ENCODE measurements at regions not wholly inside any gene's neighbourhood (a gene's known extent, or its start where the extent isn't known, plus 50 kb on each side); places are given as distances from the start of the nearest gene placed in this dataset.

GRCh38 chr3:182349951-182350517, 443.3 kb upstream of the ATP11B start:
- intact Hi-C loops (cut with DNase I) = no loop called here
- DNase-seq = no peak
- ATAC-seq = no peak

- intact Hi-C loops (cut with DNase I) = no loop called here
- no peak for DNase-seq
- no peak for ATAC-seq
Observed at GRCh38 chr3:182357928-182358327, 435.4 kb upstream of the ATP11B start.

- intact Hi-C loops (cut with DNase I) = no loop called here
Observed at GRCh38 chr3:182364323-182364722, 429.0 kb upstream of the ATP11B start.

GRCh38 chr3:182364723-182365650, 428.3 kb upstream of the ATP11B start:
- intact Hi-C loops (cut with DNase I) = no loop called here
- ATAC-seq (peak in 1 of 2 donors; percentile 27), DNase-seq (peak; percentile 23)

More at GRCh38 chr3:182364323-182364722, 429.0 kb upstream of the ATP11B start:
- ATAC-seq (no peak), DNase-seq (no peak)

GRCh38 chr3:182366746-182367145, 426.6 kb upstream of the ATP11B start:
- ATAC-seq (no peak), DNase-seq (no peak)
- intact Hi-C loops (cut with DNase I) = no loop called here

- no peak for ATAC-seq
- no peak for DNase-seq
- intact Hi-C loops (cut with DNase I) = no loop called here
Observed at GRCh38 chr3:182369861-182370260, 423.4 kb upstream of the ATP11B start.

GRCh38 chr3:182370949-182371348, 422.4 kb upstream of the ATP11B start:
- ATAC-seq (no peak), DNase-seq (no peak)
- intact Hi-C loops (cut with DNase I) = no loop called here

- ATAC-seq (no peak), DNase-seq (no peak)
- intact Hi-C loops (cut with DNase I) = no loop called here
Observed at GRCh38 chr3:182375916-182376315, 417.4 kb upstream of the ATP11B start.

- DNase-seq (no peak), ATAC-seq (no peak)
- intact Hi-C loops (cut with DNase I) = no loop called here
Observed at GRCh38 chr3:182382112-182382857, 411.0 kb upstream of the ATP11B start.

- no peak for ATAC-seq
- intact Hi-C loops (cut with DNase I) = no loop called here
- no peak for DNase-seq
Observed at GRCh38 chr3:182384221-182384620, 409.1 kb upstream of the ATP11B start.

GRCh38 chr3:182385356-182385755, 407.9 kb upstream of the ATP11B start:
- ATAC-seq = no peak
- intact Hi-C loops (cut with DNase I) = no loop called here

GRCh38 chr3:182388506-182388905, 404.8 kb upstream of the ATP11B start:
- intact Hi-C loops (cut with DNase I) = no loop called here
- no peak for ATAC-seq

More at GRCh38 chr3:182385356-182385755, 407.9 kb upstream of the ATP11B start:
- DNase-seq = no peak

GRCh38 chr3:182389071-182389815, 404.1 kb upstream of the ATP11B start:
- intact Hi-C loops (cut with DNase I) = no loop called here
- no peak for DNase-seq
- no peak for ATAC-seq

More at GRCh38 chr3:182388506-182388905, 404.8 kb upstream of the ATP11B start:
- no peak for DNase-seq

- DNase-seq (no peak), ATAC-seq (no peak)
- intact Hi-C loops (cut with DNase I) = no loop called here
Observed at GRCh38 chr3:182390421-182390820, 402.9 kb upstream of the ATP11B start.

- intact Hi-C loops (cut with DNase I) = no loop called here
- ATAC-seq (no peak), DNase-seq (no peak)
Observed at GRCh38 chr3:182392182-182392937, 400.9 kb upstream of the ATP11B start.

- no peak for DNase-seq
- ATAC-seq = no peak
- intact Hi-C loops (cut with DNase I) = no loop called here
Observed at GRCh38 chr3:182393151-182393550, 400.2 kb upstream of the ATP11B start.

- DNase-seq = no peak
- intact Hi-C loops (cut with DNase I) = no loop called here
Observed at GRCh38 chr3:182393830-182394367, 399.4 kb upstream of the ATP11B start.

GRCh38 chr3:182397164-182397563, 396.1 kb upstream of the ATP11B start:
- intact Hi-C loops (cut with DNase I) = no loop called here
- ATAC-seq (no peak), DNase-seq (no peak)

More at GRCh38 chr3:182393830-182394367, 399.4 kb upstream of the ATP11B start:
- no peak for ATAC-seq
